RWPE1 (cell line): ENCODE measurements at regions not wholly inside any gene's neighbourhood (a gene's known extent, or its start where the extent isn't known, plus 50 kb on each side); places are given as distances from the start of the nearest gene placed in this dataset.

Experiments used
- CTCF ChIA-PET: fragments of 350-600 bp; sonication (Branson Sonifier 250); formaldehyde crosslinking; extraction: SDS; loops from one replicate; lab custom pipeline; 2021; lab: Yijun Ruan, JAX
- POLR2A ChIA-PET: fragments of 400-600 bp; formaldehyde crosslinking; extraction: SDS; loops from one replicate; lab custom pipeline; 2020; ENCODE audit warnings: antibody characterized with exemption; ENCODE audit not compliant: low non-redundant PET; lab: Yijun Ruan, JAX
- DNase-seq: peaks from one replicate; pipeline ENCODE4 v3.0.0; 2012; ENCODE audit warnings: low spot score
- H3K27ac ChIP-seq: fragments of 450-650 bp; 2 replicates; pipeline ENCODE4 v1.5.1; 2017
- CTCF ChIP-seq: fragments of 450-650 bp; conservative IDR thresholded peaks from 2 replicates; pipeline ENCODE4 v1.5.1; 2017; ENCODE audit warnings: low read depth, mild to moderate bottlenecking

- ChIA-PET CTCF (interaction anchor here (0.7 kb wide), 1 partner anchor 63 kb away, joined by 3 read pairs; no protein-coding TSS in a partner anchor), POLR2A (no interaction called here)
- TF ChIP-seq CTCF, result no peak
- no peak overlapping the region for H3K27ac ChIP-seq
- DNase-seq, result no peak
These were observed 131.9 kb downstream of the EDEM1 start for GRCh38 chr3:5319454-5319853.

DNA sequence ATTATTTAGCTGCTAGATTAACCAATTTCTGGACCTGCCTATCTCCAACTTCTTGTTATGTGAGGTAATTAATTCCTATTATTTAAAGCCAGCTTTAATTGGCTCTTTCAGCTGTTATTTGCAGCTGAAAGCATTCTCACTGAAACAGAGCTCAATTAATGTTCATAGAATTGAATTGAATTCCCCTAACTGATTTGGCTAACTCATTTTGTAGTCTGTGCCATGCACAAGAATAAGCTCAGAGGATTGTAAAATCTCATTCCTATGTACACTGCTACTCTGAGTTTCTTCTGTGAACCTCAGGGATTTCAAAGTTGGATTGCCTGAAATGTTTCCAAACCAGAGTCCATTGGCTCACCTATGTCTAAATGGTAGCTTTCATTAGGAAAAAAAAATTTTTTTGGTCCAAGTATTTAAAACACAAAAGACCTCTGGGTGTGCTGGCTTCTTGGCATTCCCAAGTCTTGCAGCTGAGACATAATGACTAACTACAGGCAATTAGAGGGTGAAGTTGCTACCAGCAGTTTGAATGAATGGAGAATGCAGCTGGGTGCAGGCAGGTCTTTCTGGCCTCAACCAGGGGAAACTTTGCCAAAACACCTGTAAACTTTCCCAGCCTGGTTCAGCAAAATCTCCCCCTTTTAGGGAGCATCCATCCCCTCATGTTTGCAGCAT lies 134.3 kb downstream of the EDEM1 start:
- TF ChIP-seq CTCF, result no peak
- CTCF ChIA-PET, result no interaction called here
- POLR2A ChIA-PET, result no interaction called here
- H3K27ac ChIP-seq, result no peak overlapping the region
- no peak for DNase-seq

DNA sequence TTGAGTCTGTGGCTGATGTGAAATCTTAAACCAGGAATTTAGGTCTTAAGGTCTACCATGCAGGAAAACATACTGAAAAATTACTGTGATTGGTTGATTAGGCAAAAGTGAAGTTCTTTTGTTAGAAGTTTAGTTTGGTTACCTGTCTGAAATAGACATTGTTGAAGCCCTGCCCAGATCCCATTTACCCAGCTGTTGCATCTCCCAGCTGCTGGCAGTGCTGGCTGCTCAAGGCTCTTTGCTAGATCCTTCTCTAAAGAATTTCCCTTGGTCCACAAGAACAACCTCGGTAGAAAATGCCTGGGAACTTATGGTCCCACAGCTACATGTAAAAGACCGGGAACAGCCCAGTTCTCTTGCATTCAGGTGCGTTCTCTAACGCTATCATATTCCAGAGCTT lies 137.3 kb downstream of the EDEM1 start:
- no peak overlapping the region for H3K27ac ChIP-seq
- ChIA-PET POLR2A (no interaction called here), CTCF (no interaction called here)
- DNase-seq, result no peak
- no peak for TF ChIP-seq CTCF

DNA sequence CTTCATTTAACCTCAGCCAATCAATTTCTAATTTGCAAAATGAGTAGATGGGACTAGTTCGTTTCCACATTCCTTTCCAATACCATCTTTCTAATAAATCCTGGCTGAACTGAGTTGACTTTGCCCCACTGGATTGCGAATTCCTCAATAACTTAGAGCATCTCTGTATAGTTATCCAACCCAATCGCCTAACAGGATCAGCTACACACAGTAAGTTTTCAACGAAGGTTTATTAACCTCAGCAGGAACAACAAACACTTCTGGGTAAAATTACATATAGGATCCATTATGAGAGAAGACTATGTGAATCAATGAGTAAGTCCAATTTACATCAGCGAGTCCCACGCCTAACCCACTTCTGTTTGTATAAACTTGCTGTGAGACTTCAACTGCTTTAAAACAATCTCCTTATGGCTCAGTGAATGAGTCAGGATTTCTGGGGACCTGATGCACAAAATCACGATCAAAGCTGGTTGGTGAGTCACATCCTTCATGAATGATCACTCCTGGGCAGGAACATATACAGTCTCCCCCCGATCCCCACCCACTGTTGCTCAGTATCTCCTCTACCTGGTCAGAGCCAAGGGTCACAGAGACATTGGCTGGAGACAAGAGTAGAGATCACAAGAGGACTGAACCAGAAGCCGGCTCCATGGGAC lies 142.8 kb downstream of the EDEM1 start:
- ChIA-PET CTCF (no interaction called here), POLR2A (no interaction called here)
- no peak for TF ChIP-seq CTCF
- peak; percentile 26 for DNase-seq
- H3K27ac ChIP-seq, result no peak overlapping the region

- ChIA-PET CTCF (no interaction called here), POLR2A (no interaction called here)
- DNase-seq, result no peak
- TF ChIP-seq CTCF, result no peak
- H3K27ac ChIP-seq, result no peak overlapping the region
These were observed 144.2 kb downstream of the EDEM1 start for GRCh38 chr3:5331567-5332269.

DNA sequence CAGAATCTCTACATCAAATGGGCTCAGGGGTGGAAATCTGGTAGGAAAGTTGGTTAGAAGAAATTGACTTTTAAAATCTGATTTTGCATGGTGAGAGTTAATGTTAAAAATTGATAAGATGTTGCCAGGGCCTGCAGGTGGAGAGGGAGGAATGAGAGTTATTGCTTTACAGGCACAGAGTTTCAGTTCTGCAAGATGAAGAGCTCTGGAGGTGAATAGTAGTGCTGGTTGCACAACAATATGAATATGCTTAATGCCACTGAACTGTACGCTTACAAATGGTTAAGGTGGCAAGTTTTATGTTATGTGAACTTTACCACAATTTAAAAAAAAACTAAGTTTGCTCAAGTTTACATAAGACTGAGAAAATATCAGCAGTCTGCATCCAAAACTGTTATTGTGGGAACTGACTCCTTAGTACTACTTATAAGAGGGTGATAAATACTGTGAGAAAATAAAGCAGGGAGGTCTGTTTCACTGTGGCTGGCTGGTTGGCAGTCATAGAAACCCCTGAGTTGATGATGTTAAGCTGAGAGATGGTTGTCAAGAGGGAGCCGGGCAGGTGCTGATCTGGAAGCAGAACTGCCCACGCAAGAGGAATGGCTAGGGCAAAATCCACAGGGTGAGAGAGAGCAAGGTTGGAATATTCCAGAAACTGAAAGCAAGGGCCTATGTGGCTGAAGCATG lies 144.9 kb downstream of the EDEM1 start:
- ChIA-PET POLR2A (no interaction called here), CTCF (no interaction called here)
- H3K27ac ChIP-seq, result no peak overlapping the region
- TF ChIP-seq CTCF, result no peak
- DNase-seq, result no peak
